NCI-H1092 (cell line): ENCODE measurements at regions not wholly inside any gene's neighbourhood (a gene's known extent, or its start where the extent isn't known, plus 50 kb on each side); places are given as distances from the start of the nearest gene placed in this dataset.

ENCODE experiments used
- DNase-seq: peaks from one replicate; lab custom pipeline; 2025; lab: John Stamatoyannopoulos, UW

DNA sequence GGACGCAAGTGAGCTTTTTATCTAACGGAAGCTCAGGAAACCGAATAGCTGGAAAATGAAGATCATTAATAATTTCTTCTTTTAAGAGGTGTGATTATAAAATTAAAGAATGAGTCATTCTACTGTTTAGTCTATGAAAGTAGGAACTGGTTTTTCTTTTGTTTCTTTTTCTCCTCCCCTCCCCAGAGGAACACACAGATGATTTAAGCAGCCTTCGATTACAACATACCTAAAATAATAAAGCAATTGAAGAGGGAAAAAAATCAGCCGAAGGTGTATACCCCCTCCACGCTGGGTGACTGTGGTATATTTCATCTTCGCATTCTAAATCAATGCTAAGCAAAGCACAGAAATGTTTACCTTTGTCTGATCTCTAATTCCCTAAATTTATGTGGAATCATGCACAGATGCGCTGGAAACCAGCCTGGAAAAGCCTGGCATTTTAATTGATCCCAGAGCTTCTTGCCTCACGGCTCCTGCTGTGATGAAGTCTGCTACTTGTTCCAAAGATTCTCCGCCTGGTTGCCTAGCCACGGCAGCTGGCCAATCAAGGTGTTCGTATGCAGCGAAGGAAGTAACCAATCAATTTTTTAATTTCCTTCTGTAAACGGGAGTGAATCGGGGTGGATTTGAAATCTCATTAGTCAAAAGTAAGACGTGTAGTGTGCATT lies 133.9 kb downstream of the FANCF start:
- DNase-seq = peak; percentile 35

DNA sequence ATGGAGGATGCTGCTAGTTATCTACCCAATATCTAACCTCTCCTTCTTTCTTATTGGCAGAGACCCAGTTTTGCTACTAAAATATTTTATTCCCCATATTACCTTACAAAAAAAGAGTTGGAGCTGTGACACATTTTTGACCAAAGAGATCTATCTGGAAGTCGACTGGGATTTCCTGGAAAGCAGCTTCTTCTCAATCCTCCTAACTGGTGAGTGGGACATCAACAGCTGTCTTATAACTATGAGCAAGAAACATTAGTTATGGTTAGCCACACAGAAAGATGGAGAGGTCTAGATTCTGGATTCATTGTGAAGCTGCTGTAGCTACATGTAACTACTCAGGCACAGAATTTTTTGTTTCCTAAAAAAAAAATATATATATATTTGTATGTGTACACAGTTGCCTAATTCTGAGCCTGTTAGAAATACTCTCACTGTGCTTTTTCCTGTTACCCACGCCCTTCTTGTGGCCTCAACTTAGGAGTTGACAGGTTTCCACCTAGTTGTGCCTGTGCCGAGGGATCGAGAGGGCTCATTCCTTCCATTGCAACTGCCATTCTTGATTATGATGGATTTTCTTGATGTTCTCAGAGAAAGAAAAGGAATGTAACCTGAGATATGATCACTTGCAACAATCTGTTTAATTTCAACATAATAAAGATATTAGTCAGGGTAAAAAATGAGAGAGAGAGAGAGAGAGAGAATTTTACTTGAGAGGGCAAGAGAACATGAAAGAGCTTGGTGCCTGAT lies 142.0 kb downstream of the SLC17A6 start:
- no peak for DNase-seq

DNA sequence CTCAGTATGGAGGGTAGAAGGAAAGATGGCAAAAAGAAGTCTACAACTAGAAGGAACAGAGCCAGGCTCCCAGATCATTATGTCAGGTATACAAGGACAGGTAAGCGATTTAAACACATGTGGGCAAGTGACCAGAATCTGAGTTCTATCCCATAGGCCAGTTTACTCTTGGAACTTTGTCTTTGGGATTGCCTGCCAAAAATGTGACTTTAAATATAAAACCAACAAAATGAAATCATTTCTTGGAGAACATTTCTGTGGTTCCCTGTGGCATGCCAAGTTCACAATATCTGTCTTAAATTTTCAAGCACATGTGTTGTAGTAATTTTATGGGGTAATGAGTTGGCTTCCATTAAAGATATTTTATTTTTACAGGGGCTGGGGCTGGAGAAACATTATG lies 141.0 kb downstream of the SLC17A6 start:
- no peak for DNase-seq

DNA sequence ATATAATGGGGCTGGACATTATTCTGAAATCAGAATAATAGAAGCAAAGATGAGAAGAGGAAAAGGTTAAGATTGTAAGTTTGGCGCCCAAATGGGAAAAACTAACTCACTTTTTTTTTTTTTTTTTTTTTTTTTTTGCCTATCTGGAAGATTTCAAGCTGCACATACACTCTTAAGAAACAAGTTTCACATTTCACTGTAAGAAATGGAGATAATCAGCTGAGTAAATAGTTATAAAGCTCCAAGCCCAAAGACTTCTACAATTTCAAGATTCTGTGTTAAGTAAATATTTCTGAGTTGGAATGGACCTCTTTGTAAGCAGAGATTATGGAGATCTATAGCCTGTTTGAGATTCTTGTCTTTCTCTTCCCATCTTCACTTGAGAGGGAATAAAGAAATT lies 140.0 kb downstream of the SLC17A6 start:
- no peak for DNase-seq

DNA sequence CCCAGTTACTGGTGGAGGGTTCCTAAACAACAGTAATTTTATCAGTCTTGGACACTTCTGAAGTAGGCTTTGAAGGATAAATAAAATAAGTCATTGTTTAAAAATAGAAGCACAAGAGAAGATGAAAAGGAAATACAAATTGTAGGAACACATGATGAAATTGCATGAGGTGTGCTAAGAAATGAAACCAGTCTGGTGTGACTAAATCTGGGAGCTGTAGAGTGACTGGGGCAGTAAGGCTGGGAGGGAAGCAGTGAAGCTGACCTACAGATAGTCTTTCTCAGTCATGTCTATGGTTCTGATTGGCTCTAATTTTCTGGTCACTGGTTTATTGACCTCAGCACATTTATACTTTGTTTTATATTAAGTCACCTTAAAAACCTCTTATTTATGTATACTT lies 139.1 kb downstream of the SLC17A6 start:
- no peak for DNase-seq

DNA sequence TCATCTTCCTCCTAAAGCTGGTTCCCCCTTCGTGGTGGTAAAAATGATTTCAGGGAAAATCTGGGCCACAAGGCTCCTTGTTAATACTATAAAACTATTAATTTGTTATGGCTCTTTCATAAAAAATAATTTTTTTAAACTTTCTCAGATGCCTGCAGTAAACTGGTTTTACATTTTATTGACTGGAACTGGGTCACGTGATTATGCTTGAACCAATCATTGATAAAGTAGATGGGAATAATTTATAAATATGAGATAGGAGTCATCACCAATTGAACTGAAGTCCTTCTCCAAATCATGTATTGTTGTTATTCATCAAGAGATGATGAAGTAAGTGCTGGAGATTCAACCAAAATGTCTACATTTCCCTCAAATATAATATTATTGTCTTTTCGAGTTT lies 138.4 kb downstream of the SLC17A6 start:
- DNase-seq = no peak

DNA sequence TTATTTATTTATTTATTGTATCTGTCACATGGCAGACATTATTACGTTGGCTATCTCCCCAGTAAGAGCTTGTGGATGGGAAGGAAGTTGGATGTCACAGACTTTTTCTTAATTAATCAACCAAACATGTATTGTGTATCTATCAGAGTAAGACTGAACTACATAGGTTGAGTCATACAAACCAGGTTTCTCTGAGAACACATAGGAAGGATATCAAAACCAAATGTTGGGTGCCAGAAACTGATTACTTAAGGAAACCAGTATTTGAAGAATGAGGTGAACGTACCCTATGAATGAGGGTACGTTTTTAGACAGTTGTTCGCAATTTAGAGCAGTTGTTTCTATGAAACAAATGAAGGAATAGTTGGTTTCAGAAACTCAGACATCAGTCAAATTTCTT lies 136.4 kb downstream of the SLC17A6 start:
- no peak for DNase-seq

DNA sequence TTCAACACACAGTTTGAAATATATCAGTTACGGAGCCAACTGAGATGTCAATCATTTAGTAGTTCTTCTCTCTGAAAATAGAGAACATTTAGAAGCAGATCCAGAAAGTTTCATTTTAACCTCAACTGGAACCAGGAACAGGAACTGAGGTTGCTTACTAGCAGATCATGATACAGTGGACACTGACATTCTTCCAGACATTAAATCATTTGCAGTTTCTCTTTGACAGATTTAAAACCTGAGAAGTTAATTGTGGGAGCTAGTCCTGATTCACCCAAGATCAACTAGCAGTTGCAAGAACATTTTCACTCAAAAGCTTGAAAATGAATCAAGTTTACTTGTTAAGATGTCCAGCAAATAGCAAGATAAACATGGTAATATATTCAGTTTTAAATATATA lies 135.4 kb downstream of the SLC17A6 start:
- no peak for DNase-seq

DNA sequence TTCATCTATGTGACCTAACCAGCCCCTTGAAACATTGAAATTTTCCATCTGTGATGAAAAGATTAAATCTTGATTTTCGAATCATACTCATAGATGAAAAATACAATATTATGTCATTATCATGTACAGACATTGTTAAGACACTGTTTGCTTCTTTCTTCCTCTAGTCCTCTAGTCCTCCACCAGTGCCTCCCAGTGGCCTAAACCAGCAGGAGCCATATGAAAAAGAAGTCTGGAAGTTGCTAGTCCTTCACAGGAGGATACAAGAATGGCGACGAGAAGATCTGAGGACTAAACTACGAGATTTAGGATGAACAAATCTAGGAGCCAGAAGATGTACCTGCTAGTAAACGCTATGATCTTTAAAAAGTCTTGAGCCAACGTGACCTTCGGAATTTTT lies 134.1 kb downstream of the SLC17A6 start:
- DNase-seq = no peak

DNA sequence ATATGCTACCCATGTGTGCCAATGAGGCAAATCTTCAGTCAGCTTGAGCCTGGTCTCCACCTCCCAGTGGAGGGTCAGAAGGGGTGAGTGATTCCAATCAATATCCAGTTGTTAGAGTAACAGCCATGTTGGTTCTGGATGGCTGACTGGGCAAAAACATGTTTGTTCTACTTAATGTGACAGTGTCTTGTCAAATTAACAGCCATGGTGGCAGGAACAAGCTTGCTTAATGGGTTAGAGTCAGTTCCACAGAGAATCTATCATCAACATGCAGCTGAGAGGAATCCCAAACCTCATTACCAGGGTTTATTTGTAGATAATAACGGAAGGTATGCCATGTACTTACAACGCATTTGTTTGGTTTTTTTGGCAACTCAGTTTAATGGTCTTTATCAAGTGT lies 133.2 kb downstream of the SLC17A6 start:
- peak; percentile 4 for DNase-seq

DNA sequence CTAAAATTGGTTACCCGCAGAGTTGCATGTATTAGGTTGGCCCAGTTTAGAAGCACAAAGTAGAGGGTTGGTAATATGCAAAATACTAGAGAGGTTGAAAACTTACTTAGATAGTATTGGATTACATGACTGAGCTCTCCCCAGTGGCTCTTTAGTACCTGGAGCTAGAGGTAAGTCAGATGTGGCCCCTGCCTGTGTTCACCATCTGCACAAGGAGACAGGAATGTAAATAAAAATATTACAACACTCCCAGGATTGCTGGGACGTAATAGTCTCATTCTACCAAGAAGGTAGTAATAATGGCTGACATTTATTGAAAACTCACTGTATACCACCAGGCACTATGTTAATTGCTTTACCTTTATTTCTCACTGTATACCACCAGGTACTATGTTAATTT lies 129.6 kb downstream of the SLC17A6 start:
- DNase-seq = no peak

DNA sequence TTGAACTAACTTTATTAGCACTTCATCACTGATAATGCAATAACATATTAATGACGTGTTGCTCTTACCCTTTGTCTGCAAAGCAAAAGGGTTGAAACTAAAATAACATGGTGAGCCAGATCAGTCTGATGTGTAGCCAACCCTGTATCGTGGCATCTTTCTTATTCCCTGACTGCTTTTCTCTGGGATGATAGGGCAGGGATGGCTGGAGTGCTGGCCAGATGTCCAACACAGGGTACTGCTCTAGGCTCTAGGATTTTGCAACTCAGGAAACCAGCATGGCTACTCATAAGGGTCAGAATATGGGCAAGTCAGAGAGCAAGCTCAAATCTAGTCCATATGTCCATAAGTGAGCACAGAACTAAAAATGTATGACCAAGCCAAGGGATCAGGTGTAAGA lies 129.1 kb downstream of the SLC17A6 start:
- no peak for DNase-seq

DNA sequence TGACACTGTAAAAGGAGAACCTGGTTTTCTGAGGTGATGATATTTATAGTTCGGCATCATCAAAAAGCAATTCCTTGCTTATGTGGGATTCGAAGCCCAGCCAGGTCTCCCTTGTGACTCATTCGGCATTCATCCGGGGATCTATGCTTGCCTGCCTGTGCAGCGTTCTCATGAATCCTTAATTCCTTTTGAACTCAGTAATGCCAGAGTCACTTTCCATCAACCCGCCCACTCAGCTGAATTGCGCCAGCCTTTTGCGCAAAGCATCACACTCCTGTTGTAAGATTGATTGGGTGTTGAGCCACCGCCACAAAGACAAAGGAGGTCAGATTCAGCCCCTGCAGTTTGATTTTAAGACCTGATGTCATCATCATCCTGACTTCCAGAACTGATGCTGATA lies 128.6 kb downstream of the SLC17A6 start:
- DNase-seq = no peak

DNA sequence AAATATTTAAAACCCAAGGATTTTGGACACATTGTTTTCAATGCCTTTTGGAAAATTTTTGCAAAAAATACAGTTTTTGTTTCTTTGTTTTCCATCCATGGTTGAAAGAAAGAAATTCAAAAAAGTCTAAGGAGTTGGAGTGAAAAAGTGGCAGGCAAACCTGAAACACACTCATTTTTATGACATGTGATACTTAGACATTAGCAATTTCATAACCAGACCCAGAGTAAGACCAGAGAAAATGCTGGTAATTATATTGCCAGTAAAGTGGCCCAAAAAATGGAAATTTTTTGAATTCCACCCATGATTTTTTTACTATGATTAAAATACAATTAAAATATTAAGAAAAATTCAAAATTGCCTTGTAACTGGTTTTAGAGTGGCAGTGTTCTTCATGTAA lies 128.2 kb downstream of the SLC17A6 start:
- DNase-seq = no peak

DNA sequence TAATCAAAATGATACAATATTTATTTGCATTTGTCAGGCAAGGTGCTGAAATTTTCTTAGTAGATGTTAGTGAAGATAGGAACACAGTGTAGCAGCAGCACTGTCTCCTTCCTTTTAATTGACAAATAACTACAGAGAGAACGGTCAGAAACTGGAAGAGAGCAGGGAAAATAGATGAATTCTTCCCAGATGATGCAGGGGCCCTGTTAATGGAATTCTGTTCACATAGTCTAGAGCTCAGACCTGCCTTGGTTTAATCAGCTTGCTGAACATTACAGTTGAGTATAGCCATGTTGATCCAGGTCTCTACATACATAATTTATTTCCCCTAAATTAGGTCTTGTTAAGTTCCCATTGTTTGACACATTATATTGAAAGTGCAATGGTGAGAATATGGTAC lies 127.4 kb downstream of the SLC17A6 start:
- no peak for DNase-seq

DNA sequence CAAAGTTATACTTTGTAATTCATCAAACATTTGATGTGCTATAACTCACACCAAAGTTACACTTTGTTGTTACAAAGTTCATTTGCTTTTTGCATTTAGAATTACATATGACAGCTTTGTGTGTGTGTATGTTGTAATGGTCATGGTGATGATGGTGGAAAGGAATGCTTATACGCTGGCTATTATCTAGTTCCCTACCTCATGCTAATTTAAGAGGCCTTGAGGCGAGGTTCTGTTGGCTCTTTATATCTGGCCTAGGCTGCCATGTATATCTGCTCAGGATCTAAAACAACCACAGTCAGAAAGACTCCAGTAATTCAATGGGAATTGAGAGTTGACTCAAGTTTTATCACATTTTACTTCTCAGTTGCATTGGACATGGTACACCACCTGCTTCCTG lies 123.4 kb downstream of the SLC17A6 start:
- no peak for DNase-seq

DNA sequence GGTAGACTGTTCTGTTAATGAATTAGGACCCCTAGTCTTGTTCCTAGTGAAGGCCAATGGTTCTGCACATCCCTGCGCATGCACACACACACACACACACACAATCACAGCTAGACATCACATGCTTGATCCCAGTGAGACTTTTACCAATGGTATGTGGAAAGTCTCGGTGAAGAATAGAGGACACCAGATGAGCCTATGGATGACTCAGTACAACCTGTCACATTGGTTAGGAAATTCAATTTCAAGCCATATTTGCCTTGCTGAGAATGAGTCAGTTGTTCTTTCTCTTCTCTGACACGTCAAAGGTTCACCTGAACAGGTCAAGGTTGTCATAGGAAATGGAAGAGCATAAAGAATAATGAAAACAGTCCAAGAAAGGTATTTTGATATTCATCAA lies 122.0 kb downstream of the SLC17A6 start:
- no peak for DNase-seq

DNA sequence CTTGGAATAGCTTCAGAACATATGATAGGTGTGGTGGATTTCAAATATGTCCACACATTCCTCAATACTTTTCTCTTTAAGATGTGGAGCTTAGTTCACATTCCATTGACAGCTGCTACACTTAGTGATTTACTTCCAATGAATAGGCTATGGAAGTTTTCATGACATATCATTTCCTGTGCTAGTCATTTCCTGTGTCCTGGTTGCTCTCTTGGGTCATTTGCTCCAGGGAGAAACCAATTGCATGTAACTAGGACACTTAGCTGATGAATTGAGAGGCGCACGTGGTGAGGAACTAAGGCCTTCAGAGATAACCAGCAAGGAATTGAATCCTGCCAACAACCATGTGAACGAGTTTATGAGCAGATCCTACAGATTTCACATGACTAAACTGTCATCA lies 120.9 kb downstream of the SLC17A6 start:
- DNase-seq = no peak

DNA sequence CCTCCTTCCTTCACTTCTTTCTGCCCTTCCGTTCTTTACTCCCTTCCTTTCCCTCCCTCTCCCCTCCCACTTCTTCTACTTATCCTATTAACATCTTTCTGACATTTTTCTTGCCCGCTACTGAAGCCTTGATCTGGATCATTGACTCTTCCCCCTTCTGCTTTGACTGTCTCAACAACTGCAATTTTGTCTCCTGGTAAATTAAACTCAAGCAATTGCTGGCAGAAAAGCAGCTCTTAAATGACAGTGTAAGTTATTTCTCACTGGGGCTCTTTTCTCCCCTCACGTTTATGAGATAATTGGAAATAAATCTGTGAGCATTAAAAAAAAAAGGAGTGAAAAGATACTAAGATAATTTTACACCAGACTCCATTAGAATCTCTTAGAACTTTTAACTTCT lies 120.0 kb downstream of the SLC17A6 start:
- no peak for DNase-seq

DNA sequence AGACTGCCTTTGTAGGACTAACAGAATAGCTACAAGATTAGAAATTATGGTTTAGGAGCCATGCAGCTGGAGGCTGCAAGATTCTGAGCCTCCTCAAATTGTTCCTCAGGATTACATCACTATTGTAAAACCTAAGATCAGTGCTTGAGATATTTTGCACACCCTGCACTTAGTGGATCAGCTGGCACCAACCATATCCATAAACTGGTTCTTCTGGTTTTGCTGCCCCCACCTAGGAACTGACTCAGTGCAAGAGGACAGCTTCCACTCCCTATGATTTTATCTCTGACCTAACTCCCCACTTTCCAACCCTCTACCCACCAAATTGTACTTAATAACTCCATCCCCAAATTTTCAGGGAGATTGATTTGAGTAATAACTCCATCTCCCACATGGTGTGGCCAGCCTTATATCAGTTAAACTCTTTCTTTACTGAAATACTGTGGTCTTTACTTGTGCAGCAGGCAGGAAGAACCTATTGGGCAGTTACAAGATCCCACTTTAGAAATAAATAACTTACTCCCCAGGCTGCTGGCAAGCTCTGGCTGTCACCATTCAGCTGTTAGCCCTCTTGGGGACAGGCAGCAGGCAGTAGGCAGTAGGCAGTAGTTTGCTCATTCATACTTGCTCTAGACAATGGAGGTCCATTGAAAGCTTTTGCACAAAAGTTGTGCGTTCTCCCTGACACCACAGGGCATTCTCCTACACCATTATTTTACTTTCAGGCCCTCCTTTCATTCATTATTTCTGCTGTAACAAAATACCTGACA lies 119.0 kb downstream of the SLC17A6 start:
- DNase-seq = no peak

DNA sequence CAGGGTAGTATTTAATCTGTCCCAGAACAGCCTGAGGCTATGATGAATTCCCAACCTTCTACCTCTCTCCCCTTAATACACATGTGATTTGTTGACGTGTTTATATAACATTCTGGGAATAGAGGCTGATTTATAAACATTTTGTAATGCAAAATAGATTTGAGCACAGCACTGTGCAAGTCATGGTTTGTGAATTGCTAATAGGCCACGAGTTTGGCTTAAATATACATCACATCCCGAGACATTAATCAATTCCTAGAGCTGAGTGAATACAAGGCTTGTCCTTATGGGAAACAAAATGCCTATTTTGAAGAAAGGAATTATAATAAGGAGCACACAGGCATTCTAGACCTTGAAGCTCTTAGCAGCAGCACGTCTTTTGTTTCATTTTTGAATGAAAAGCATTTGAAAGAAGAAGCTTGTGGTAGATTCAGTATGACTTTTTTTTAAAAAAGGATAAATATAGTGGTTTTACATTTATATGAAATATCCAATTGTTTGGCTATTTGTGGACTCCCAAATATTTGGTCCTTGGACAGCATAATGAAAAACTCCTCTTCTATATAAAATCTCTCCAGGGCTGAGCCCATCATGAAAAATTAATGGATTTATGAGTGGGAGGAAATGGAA lies 116.4 kb downstream of the SLC17A6 start:
- DNase-seq = no peak

DNA sequence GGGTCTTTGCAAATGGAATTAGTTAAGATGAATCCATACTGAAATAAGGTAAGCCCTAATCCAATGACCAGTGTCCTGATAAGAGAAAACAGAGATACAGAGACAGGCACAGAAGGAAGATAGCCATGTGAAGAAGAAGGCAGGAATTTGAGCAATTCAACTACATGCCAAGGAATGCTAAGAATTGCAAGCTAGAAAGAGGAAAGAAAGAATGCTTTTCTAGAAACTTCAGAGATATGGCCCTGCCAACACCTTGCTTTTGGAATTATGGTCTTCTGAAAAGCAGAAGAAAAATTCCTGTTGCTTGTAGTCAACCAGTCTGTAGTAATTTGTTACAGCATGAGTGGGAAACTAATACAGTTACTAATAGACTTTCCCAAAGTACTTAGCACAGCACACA lies 111.3 kb downstream of the SLC17A6 start:
- DNase-seq = no peak

DNA sequence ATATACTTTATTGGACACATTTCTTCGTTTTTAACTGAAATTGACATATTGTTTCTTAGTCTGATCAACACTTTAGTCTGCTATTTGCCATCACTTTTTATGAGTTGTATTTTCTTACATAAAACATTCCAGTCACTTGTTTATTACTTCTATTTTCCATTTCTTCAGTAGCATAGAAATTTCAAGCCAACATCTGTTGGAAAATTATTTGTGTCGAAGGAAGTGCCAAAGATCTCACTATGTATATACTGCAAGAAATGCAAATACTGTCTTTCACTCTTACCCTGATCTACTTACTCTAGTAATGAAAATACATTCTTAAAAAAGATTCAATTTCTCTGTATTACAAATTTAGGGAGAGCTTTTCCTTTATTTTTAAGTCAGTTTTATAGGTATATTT lies 105.9 kb downstream of the SLC17A6 start:
- no peak for DNase-seq
